Activated CD4-positive, alpha-beta T cell treated with anti-CD3 and anti-CD28 coated beads, Interleukin-2, amount 10 ng/mL, durations not matched to agents 7 days and 5 days (primary cell): ENCODE measurements at regions not wholly inside any gene's neighbourhood (a gene's known extent, or its start where the extent isn't known, plus 50 kb on each side); places are given as distances from the start of the nearest gene placed in this dataset.

Source experiments
- CTCF ChIA-PET: fragments of 350-600 bp; sonication (Branson Sonifier 250); formaldehyde crosslinking; loops from one replicate; lab custom pipeline; 2021; ENCODE audit warnings: antibody characterized with exemption; lab: Charles Lee
- POLR2A ChIA-PET: fragments of 350-600 bp; sonication (Branson Sonifier 250); formaldehyde crosslinking; loops from one replicate; lab custom pipeline; 2021; ENCODE audit warnings: antibody characterized with exemption; lab: Charles Lee
- DNase-seq: peaks from one replicate; pipeline ENCODE4 v3.0.0-alpha.2; 2020
- H3K27ac Mint-ChIP-seq: one replicate; pipeline ENCODE4 v1.8.0; 2021; ENCODE audit warnings: mild to moderate bottlenecking, moderate library complexity, mixed read lengths
- H3K27me3 Mint-ChIP-seq: one replicate; pipeline ENCODE4 v1.8.0; 2021; ENCODE audit warnings: mixed read lengths
- H3K36me3 Mint-ChIP-seq: one replicate; pipeline ENCODE4 v1.8.0; 2021; ENCODE audit warnings: low read depth, mixed read lengths
- H3K4me1 Mint-ChIP-seq: one replicate; pipeline ENCODE4 v1.8.0; 2021; ENCODE audit warnings: mixed read lengths
- H3K4me3 Mint-ChIP-seq: one replicate; pipeline ENCODE4 v1.8.0; 2021; ENCODE audit warnings: mild to moderate bottlenecking, moderate library complexity, mixed read lengths
- H3K9me3 Mint-ChIP-seq: one replicate; pipeline ENCODE4 v1.8.0; 2021; ENCODE audit warnings: mixed read lengths

- CTCF ChIA-PET = interaction anchor here (0.7 kb wide), 1 partner anchor 71 kb away, joined by 10 read pairs; no protein-coding TSS in a partner anchor
- Mint-ChIP-seq H3K9me3 (peaks cover 2% of the 10 kb centered on the region), H3K27ac (no peak overlapping the region), H3K4me1 (peaks cover 21% of the 10 kb centered on the region), H3K27me3 (no peaks in the 10 kb centered on the region), H3K36me3 (no peaks in the 10 kb centered on the region), H3K4me3 (no peak overlapping the region)
- no peak for DNase-seq
- POLR2A ChIA-PET = no interaction called here
Measured at GRCh38 chr2:136245211-136245610, 127.3 kb upstream of the CXCR4 start.

GRCh38 chr2:136244536-136244885, 126.6 kb upstream of the CXCR4 start:
- no peak for DNase-seq
- no peaks in the 10 kb centered on the region for H3K27me3 Mint-ChIP-seq
- peaks cover 27% of the 10 kb centered on the region for H3K4me1 Mint-ChIP-seq
- ChIA-PET CTCF (interaction anchor here (1.6 kb wide), 1 partner anchor 32 kb away, joined by 3 read pairs; no protein-coding TSS in a partner anchor), POLR2A (no interaction called here)
- H3K4me3 Mint-ChIP-seq = no peak overlapping the region
- H3K27ac Mint-ChIP-seq = peak overlapping the region; percentile 48
- H3K36me3 Mint-ChIP-seq = peaks cover 1% of the 10 kb centered on the region
- H3K9me3 Mint-ChIP-seq = peaks cover under 1% of the 10 kb centered on the region

- Mint-ChIP-seq H3K36me3 (peaks cover 4% of the 10 kb centered on the region), H3K27ac (peak overlapping the region; percentile 48), H3K27me3 (no peaks in the 10 kb centered on the region), H3K9me3 (peaks cover 3% of the 10 kb centered on the region), H3K4me1 (peaks cover 33% of the 10 kb centered on the region), H3K4me3 (no peak overlapping the region)
- POLR2A ChIA-PET = no interaction called here
- CTCF ChIA-PET = interaction anchor here (1.0 to 2.3 kb wide), 4 partner anchors 11 to 61 kb away, joined by 3 to 5 read pairs (median 4); no protein-coding TSS in a partner anchor
- DNase-seq = no peak
Measured at GRCh38 chr2:136243638-136244535, 125.9 kb upstream of the CXCR4 start.

- Mint-ChIP-seq H3K9me3 (peaks cover 3% of the 10 kb centered on the region), H3K4me3 (no peak overlapping the region), H3K27ac (peak overlapping the region; percentile 72), H3K4me1 (peaks cover 44% of the 10 kb centered on the region), H3K27me3 (no peaks in the 10 kb centered on the region), H3K36me3 (peaks cover 4% of the 10 kb centered on the region)
- peak; percentile 51 for DNase-seq
- ChIA-PET CTCF (interaction anchor here (0.6 to 2.3 kb wide), 7 partner anchors 10 to 128 kb away, joined by 3 to 6 read pairs (median 4); no protein-coding TSS in a partner anchor), POLR2A (interaction anchor here (0.6 kb wide), 1 partner anchor 305 kb away, joined by 3 read pairs; no protein-coding TSS in a partner anchor)
Measured at GRCh38 chr2:136242687-136243277, 124.8 kb upstream of the CXCR4 start.

GRCh38 chr2:136242100-136242499, 124.2 kb upstream of the CXCR4 start:
- Mint-ChIP-seq H3K27ac (peak overlapping the region; percentile 72), H3K9me3 (peaks cover 3% of the 10 kb centered on the region), H3K4me1 (peaks cover 47% of the 10 kb centered on the region), H3K4me3 (no peak overlapping the region), H3K36me3 (peaks cover 6% of the 10 kb centered on the region), H3K27me3 (no peaks in the 10 kb centered on the region)
- DNase-seq = no peak
- CTCF ChIA-PET = interaction anchor here (1.2 to 2.3 kb wide), 2 partner anchors 12 to 129 kb away, joined by 3 to 5 read pairs; no protein-coding TSS in a partner anchor
- POLR2A ChIA-PET = no interaction called here

GRCh38 chr2:136239079-136239685, 121.2 kb upstream of the CXCR4 start:
- Mint-ChIP-seq H3K27me3 (no peaks in the 10 kb centered on the region), H3K4me1 (peaks cover 52% of the 10 kb centered on the region), H3K36me3 (peaks cover 6% of the 10 kb centered on the region), H3K4me3 (no peak overlapping the region), H3K27ac (peak overlapping the region; percentile 82), H3K9me3 (peaks cover 6% of the 10 kb centered on the region)
- CTCF ChIA-PET = interaction anchor here (0.7 to 2.6 kb wide), 10 partner anchors 10 to 325 kb away, joined by 3 to 11 read pairs (median 4); no protein-coding TSS in a partner anchor
- DNase-seq = no peak
- POLR2A ChIA-PET = interaction anchor here (0.7 kb wide), 1 partner anchor 107 kb away, joined by 4 read pairs; no protein-coding TSS in a partner anchor

GRCh38 chr2:136238286-136239078, 120.5 kb upstream of the CXCR4 start:
- ChIA-PET POLR2A (interaction anchor here (0.7 kb wide), 1 partner anchor 107 kb away, joined by 4 read pairs; no protein-coding TSS in a partner anchor), CTCF (interaction anchor here (0.7 to 2.6 kb wide), 8 partner anchors 11 to 103 kb away, joined by 3 to 11 read pairs (median 4); no protein-coding TSS in a partner anchor)
- Mint-ChIP-seq H3K27ac (peak overlapping the region; percentile 82), H3K4me1 (peaks cover 50% of the 10 kb centered on the region), H3K27me3 (no peaks in the 10 kb centered on the region), H3K9me3 (peaks cover 6% of the 10 kb centered on the region), H3K4me3 (peak overlapping the region; percentile 1), H3K36me3 (peaks cover 6% of the 10 kb centered on the region)
- peak; percentile 37 for DNase-seq

- ChIA-PET CTCF (interaction anchor here (0.6 kb wide), 1 partner anchor 40 kb away, joined by 3 read pairs; no protein-coding TSS in a partner anchor), POLR2A (no interaction called here)
- H3K4me1 Mint-ChIP-seq = peaks cover 35% of the 10 kb centered on the region
- no peak overlapping the region for H3K27ac Mint-ChIP-seq
- DNase-seq = no peak
- peaks cover 6% of the 10 kb centered on the region for H3K36me3 Mint-ChIP-seq
- peaks cover 5% of the 10 kb centered on the region for H3K27me3 Mint-ChIP-seq
- H3K4me3 Mint-ChIP-seq = no peak overlapping the region
- peaks cover 6% of the 10 kb centered on the region for H3K9me3 Mint-ChIP-seq
Measured at GRCh38 chr2:136236019-136236418, 118.1 kb upstream of the CXCR4 start.

- no peak overlapping the region for H3K4me3 Mint-ChIP-seq
- peaks cover 6% of the 10 kb centered on the region for H3K9me3 Mint-ChIP-seq
- CTCF ChIA-PET = interaction anchor here (1.2 kb wide), 1 partner anchor 10 kb away, joined by 4 read pairs; no protein-coding TSS in a partner anchor
- H3K4me1 Mint-ChIP-seq = peaks cover 34% of the 10 kb centered on the region
- peaks cover 5% of the 10 kb centered on the region for H3K27me3 Mint-ChIP-seq
- POLR2A ChIA-PET = no interaction called here
- no peak for DNase-seq
- no peak overlapping the region for H3K27ac Mint-ChIP-seq
- H3K36me3 Mint-ChIP-seq = peaks cover 6% of the 10 kb centered on the region
Measured at GRCh38 chr2:136235546-136235945, 117.6 kb upstream of the CXCR4 start.

- CTCF ChIA-PET = interaction anchor here (1.2 to 1.4 kb wide), 2 partner anchors 8 to 18 kb away, joined by 4 read pairs; no protein-coding TSS in a partner anchor
- Mint-ChIP-seq H3K27ac (no peak overlapping the region), H3K4me3 (no peak overlapping the region), H3K9me3 (peaks cover 3% of the 10 kb centered on the region), H3K36me3 (peaks cover 3% of the 10 kb centered on the region), H3K27me3 (peaks cover 12% of the 10 kb centered on the region), H3K4me1 (peaks cover 22% of the 10 kb centered on the region)
- POLR2A ChIA-PET = no interaction called here
- DNase-seq = no peak
Measured at GRCh38 chr2:136234261-136234660, 116.3 kb upstream of the CXCR4 start.

- Mint-ChIP-seq H3K9me3 (peaks cover 3% of the 10 kb centered on the region), H3K27me3 (peaks cover 12% of the 10 kb centered on the region), H3K4me1 (peaks cover 13% of the 10 kb centered on the region), H3K36me3 (peaks cover 3% of the 10 kb centered on the region), H3K4me3 (no peak overlapping the region), H3K27ac (no peak overlapping the region)
- POLR2A ChIA-PET = no interaction called here
- CTCF ChIA-PET = interaction anchor here (0.6 kb wide), 2 partner anchors 284 to 352 kb away, joined by 3 read pairs; no protein-coding TSS in a partner anchor
- no peak for DNase-seq
Measured at GRCh38 chr2:136233298-136233697, 115.3 kb upstream of the CXCR4 start.
